Nephron (organoid): ENCODE measurements at regions not wholly inside any gene's neighbourhood (a gene's known extent, or its start where the extent isn't known, plus 50 kb on each side); places are given as distances from the start of the nearest gene placed in this dataset.

Experiments
- H3K27ac Mint-ChIP-seq, 3 experiments: 2 replicates each; pipeline ENCODE4 v1.8.0; 2020; ENCODE audit warnings: mixed read lengths in 3 of 3, mild to moderate bottlenecking in 2 of 3, moderate library complexity in 1 of 3
- H3K27me3 Mint-ChIP-seq: 2 replicates; pipeline ENCODE4 v1.8.0; 2021; ENCODE audit warnings: low read depth, mild to moderate bottlenecking, moderate library complexity, mixed read lengths
- H3K36me3 Mint-ChIP-seq: 2 replicates; pipeline ENCODE4 v1.8.0; 2020; ENCODE audit warnings: low read depth, mixed read lengths
- H3K4me1 Mint-ChIP-seq: 2 replicates; pipeline ENCODE4 v1.8.0; 2020; ENCODE audit warnings: mixed read lengths
- H3K4me3 Mint-ChIP-seq, 3 experiments: 2 replicates each; pipeline ENCODE4 v1.8.0; 2020; ENCODE audit warnings: mild to moderate bottlenecking in 3 of 3, mixed read lengths in 3 of 3, moderate library complexity in 2 of 3
- H3K9me3 Mint-ChIP-seq: 2 replicates; pipeline ENCODE4 v1.8.0; 2020; ENCODE audit warnings: mixed read lengths
- TF ChIP-seq, protein P1 (sequence below), 3 experiments: fragments of 200-600 bp; sonication (generic); IDR thresholded peaks; one replicate each; pipeline ENCODE4 v1.5.0; 2021; ENCODE audit warnings: antibody characterized with exemption in 3 of 3; ENCODE audit not compliant: unreplicated experiment in 3 of 3

DNA sequence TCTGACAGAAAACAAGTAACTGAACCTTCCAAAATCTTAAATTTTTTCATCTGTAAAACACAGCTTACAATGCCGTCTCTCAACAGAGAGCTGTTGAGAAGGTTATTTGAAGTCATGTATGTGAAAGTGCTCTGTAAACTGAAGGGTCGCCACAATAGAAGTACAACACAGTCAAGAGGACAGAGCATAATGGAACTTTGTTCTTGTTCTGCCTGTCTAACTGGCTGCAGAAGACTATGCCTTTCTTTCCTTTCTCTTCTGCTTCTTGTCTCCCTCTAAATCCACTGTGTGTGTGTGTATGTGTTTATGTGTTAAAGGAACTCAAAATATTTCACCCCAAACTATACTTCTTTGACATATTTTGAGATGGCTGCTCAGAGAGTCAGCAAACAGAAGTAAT is 365.8 kb upstream of the RND3 start:
- TF ChIP-seq, protein P1, sequence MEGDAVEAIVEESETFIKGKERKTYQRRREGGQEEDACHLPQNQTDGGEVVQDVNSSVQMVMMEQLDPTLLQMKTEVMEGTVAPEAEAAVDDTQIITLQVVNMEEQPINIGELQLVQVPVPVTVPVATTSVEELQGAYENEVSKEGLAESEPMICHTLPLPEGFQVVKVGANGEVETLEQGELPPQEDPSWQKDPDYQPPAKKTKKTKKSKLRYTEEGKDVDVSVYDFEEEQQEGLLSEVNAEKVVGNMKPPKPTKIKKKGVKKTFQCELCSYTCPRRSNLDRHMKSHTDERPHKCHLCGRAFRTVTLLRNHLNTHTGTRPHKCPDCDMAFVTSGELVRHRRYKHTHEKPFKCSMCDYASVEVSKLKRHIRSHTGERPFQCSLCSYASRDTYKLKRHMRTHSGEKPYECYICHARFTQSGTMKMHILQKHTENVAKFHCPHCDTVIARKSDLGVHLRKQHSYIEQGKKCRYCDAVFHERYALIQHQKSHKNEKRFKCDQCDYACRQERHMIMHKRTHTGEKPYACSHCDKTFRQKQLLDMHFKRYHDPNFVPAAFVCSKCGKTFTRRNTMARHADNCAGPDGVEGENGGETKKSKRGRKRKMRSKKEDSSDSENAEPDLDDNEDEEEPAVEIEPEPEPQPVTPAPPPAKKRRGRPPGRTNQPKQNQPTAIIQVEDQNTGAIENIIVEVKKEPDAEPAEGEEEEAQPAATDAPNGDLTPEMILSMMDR (IDR thresholded peaks at IDR 0.05; ENCODE audit: unreplicated experiment in 3 of 3), result no peak
- Mint-ChIP-seq H3K27me3 (no peaks in the 10 kb centered on the region), H3K9me3 (peaks cover 7% of the 10 kb centered on the region), H3K27ac (peak overlapping the region; percentile 46 to 79 (median 69)), H3K4me3 (no peak overlapping the region), H3K4me1 (peaks cover 9% of the 10 kb centered on the region), H3K36me3 (no peaks in the 10 kb centered on the region)

DNA sequence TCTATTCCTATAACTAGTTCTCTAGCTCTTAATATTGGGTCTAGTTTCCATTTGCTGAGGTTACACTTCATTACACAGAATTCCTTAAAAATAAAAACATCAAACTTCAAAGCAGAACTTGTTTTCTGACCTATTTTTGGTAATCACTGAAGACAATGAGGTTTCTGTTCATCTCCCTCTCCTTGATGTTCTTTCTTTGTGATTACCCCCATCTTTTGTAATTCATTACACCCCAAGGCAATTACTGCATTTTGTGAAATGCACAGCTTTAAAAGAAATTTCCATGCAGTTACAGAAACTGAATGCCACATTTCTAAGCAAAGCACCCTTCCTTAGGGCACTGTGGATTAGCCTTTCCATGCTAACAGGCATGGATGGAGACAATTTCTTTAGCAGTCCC is 363.2 kb upstream of the RND3 start:
- Mint-ChIP-seq H3K27me3 (no peaks in the 10 kb centered on the region), H3K27ac (no peak overlapping the region), H3K9me3 (peaks cover 7% of the 10 kb centered on the region), H3K36me3 (no peaks in the 10 kb centered on the region), H3K4me3 (no peak overlapping the region), H3K4me1 (peaks cover 29% of the 10 kb centered on the region)
- TF ChIP-seq, protein P1 (IDR thresholded peaks at IDR 0.05; ENCODE audit: unreplicated experiment in 3 of 3), result no peak

DNA sequence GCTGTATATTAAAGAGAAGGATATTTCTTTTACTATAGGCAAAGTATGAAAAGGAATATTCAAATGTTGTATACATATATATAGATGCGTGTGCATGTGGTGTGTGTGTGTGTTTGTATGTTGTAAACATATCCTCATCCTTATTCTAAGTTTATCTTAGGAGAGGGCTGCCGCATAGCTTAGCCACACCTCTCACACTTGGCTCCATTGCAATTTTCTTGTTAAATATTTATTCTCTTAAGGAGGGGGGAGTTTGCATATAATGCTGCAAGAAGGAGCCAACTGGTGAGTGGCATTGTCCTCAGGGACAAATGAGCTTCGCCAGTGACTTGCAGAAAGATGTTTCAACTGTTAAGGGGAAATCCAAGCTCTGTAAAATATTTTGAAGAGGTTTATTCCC is 360.1 kb upstream of the RND3 start:
- H3K27me3 Mint-ChIP-seq, result no peaks in the 10 kb centered on the region
- peaks cover 7% of the 10 kb centered on the region for H3K9me3 Mint-ChIP-seq
- H3K27ac Mint-ChIP-seq, result no peak overlapping the region
- H3K4me3 Mint-ChIP-seq, result no peak overlapping the region
- peaks cover 19% of the 10 kb centered on the region for H3K4me1 Mint-ChIP-seq
- H3K36me3 Mint-ChIP-seq, result no peaks in the 10 kb centered on the region
- TF ChIP-seq, protein P1 (IDR thresholded peaks at IDR 0.05; ENCODE audit: unreplicated experiment in 3 of 3), result no peak

- Mint-ChIP-seq H3K27ac (peak overlapping the region in 2 of 3 experiments; percentile 8 to 29), H3K4me1 (peaks cover 19% of the 10 kb centered on the region)
Observed at GRCh38 chr2:150846691-150847090, 359.2 kb upstream of the RND3 start.

DNA sequence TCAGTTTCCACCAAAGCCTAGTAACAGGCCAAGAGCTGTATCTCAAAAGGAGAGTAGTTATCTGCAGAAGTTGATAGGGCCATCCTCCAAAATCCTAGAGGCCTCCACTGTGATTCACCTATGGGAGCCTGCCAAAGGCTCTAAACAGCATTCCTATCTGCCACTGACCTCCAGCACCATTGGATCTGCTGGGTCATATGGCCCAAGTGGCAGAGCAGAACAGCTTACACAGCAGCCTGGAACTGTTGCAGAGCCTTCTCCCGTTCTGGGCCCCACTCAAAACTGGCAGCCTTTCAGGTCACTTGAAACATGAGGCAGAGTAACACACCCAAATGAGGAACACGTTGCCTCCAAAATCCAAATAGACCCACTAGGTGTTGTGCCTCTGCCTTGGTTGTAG is 345.2 kb upstream of the RND3 start:
- no peak overlapping the region for H3K27ac Mint-ChIP-seq
- no peaks in the 10 kb centered on the region for H3K36me3 Mint-ChIP-seq
- no peak overlapping the region for H3K4me3 Mint-ChIP-seq
- H3K4me1 Mint-ChIP-seq, result no peaks in the 10 kb centered on the region
- H3K27me3 Mint-ChIP-seq, result no peaks in the 10 kb centered on the region
- TF ChIP-seq, protein P1 (IDR thresholded peaks at IDR 0.05; ENCODE audit: unreplicated experiment in 3 of 3), result no peak
- peaks cover 17% of the 10 kb centered on the region for H3K9me3 Mint-ChIP-seq

More at GRCh38 chr2:150846691-150847090, 359.2 kb upstream of the RND3 start:
- TF ChIP-seq, protein P1 (IDR thresholded peaks at IDR 0.05; ENCODE audit: unreplicated experiment in 3 of 3), result no peak
- Mint-ChIP-seq H3K4me3 (no peak overlapping the region), H3K27me3 (no peaks in the 10 kb centered on the region), H3K36me3 (no peaks in the 10 kb centered on the region), H3K9me3 (peaks cover 12% of the 10 kb centered on the region)

- Mint-ChIP-seq H3K36me3 (no peaks in the 10 kb centered on the region), H3K4me3 (no peak overlapping the region), H3K27me3 (peaks cover under 1% of the 10 kb centered on the region), H3K27ac (no peak overlapping the region), H3K9me3 (peaks cover 4% of the 10 kb centered on the region), H3K4me1 (no peaks in the 10 kb centered on the region)
- TF ChIP-seq, protein P1 (IDR thresholded peaks at IDR 0.05; ENCODE audit: unreplicated experiment in 3 of 3), result no peak
Observed at GRCh38 chr2:150824118-150824517, 336.7 kb upstream of the RND3 start.
